Heart left ventricle (tissue), 13 donors: ENCODE measurements at regions not wholly inside any gene's neighbourhood (a gene's known extent, or its start where the extent isn't known, plus 50 kb on each side); places are given as distances from the start of the nearest gene placed in this dataset.

Experiments
- POLR2A ChIP-seq, 2 donors: fragments of 450-650 bp; IDR thresholded peaks; one replicate each; pipeline ENCODE4 v1.6.1; 2017; ENCODE audit warnings: antibody characterized with exemption in 2 of 2, mild to moderate bottlenecking in 2 of 2, moderate library complexity in 2 of 2
- TF ChIP-seq, protein P1 (sequence below), 12 donors: fragments of 200-600 bp; sonication (generic) in 4 of 12; IDR thresholded peaks; one replicate each; pipeline versions ENCODE4 v1.5.0 to v1.8.0; 2018 to 2022; ENCODE audit warnings: antibody characterized with exemption in 12 of 12, mild to moderate bottlenecking in 5 of 12
- donor health status: ischemic (EF 13 %, LVEDD 7.1; RV severe dilation, severe dysfunction).
- donor health status: DM: no; HTN: yes; CAD: no.
- donor health status: DM: no; HTN: no; CAD: no.
- donor health status: ischemic (EF 25% LVEDD 6.9; RV normal size, moderate dysfunction).
- donor health status: ischemic (EF 25% LVEDD 5.7; RV mildly dilated, moderate dysfunction).
- donor health status: ischemic (EF 35%, LVEDD 5.7; RV mildly dilated, moderate dysfunction).
- donor health status: nonischemic (EF 11% LVEDD 7.7; RV severe dilation, severe dysfunction).
- donor health status: DM: yes; HTN: yes; CAD: no.
- donor health status: PGD.
- donor health status: ischemic (EF 29% LVEDD 5.4; RV normal size, mild dysfunction).
- donor health status: nonischemic (EF 23%, LVEDD 6.1; RV moderate dilation, normal function).

DNA sequence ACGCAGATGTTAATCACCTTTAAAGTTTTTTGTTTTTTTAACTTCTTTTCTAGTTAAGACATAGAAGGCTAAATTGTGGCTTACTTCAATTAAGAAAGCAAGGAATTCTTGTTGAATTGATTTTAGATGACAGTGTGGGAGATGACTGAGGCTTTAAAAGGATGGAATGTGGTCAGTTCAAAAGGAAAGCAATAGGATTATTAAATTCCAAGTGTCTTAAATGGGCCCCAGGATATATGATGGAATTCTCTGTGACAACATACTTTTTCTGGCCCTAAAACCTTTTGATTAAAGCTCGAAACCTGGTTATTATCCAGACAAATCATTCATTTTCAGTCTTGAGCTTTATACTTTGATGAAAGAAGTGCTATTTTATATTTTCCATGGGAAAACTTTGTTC is 179.0 kb upstream of the TMEFF2 start:
- TF ChIP-seq, protein P1, sequence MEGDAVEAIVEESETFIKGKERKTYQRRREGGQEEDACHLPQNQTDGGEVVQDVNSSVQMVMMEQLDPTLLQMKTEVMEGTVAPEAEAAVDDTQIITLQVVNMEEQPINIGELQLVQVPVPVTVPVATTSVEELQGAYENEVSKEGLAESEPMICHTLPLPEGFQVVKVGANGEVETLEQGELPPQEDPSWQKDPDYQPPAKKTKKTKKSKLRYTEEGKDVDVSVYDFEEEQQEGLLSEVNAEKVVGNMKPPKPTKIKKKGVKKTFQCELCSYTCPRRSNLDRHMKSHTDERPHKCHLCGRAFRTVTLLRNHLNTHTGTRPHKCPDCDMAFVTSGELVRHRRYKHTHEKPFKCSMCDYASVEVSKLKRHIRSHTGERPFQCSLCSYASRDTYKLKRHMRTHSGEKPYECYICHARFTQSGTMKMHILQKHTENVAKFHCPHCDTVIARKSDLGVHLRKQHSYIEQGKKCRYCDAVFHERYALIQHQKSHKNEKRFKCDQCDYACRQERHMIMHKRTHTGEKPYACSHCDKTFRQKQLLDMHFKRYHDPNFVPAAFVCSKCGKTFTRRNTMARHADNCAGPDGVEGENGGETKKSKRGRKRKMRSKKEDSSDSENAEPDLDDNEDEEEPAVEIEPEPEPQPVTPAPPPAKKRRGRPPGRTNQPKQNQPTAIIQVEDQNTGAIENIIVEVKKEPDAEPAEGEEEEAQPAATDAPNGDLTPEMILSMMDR (IDR thresholded peaks at IDR 0.05): no peak
- no peak for TF ChIP-seq POLR2A (IDR thresholded peaks at IDR 0.05)
